ENCODE measurements at regions not wholly inside any gene's neighbourhood (a gene's known extent, or its start where the extent isn't known, plus 50 kb on each side); places are given as distances from the start of the nearest gene placed in this dataset.
"Not testable (repeated sequence)": the region's sequence is repeated elsewhere in the genome, so short reads cannot be mapped to it uniquely, and the experiment has no call there.

DNA sequence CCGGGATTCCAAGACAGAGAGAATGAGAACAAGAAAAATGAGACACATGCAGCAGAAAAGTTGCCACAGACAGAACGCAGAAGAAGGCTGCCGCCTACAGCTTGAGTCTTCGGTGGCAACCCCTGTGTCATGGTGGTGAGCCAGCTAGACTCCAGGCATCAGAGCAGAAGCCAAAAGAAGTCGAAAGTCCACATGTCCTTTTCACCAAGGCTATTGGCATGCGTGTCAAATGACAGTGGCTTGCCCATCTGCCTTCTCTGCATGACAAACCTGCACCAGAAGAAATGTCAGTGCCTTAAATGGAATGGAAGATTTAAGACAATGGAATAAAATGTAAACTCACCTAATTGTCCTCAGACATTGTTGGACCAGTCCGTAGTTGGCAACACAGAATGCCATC, 93.9 kb upstream of the NPSR1 start:
- peaks cover 7% of the 10 kb centered on the region for H3K9me3 Mint-ChIP-seq
- no peaks in the 10 kb centered on the region for H3K4me1 Mint-ChIP-seq
- H3K27ac Mint-ChIP-seq, result no peak overlapping the region
- no peaks in the 10 kb centered on the region for H3K27me3 Mint-ChIP-seq
- H3K36me3 Mint-ChIP-seq, result no peaks in the 10 kb centered on the region
- H3K4me3 Mint-ChIP-seq, result no peak overlapping the region
- DNase-seq, result no peak
- CTCF ChIA-PET, result no interaction called here

DNA sequence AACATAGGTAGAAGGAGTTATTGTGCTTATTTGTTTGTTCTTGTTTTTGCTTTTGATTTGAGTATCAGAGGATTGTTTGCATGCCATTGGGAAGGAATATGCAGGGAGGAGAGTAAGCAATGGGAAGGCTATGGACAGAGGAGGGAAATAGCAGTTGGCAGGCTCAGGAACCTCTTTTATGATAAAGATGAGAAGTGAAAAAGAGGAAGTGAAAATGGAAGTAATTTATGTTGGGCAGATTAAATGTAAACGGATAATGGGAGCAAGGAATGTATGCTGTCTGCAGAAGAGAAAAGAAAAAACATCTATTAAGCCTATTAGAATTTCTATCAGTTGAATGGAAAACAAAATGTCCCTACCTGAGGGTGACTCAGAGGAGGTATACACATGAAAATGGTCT, 90.1 kb upstream of the NPSR1 start:
- Mint-ChIP-seq H3K36me3 (no peaks in the 10 kb centered on the region), H3K9me3 (peaks cover 6% of the 10 kb centered on the region), H3K27me3 (no peaks in the 10 kb centered on the region), H3K27ac (no peak overlapping the region), H3K4me3 (no peak overlapping the region), H3K4me1 (no peaks in the 10 kb centered on the region)
- DNase-seq, result no peak
- CTCF ChIA-PET, result no interaction called here

- peaks cover 4% of the 10 kb centered on the region for H3K9me3 Mint-ChIP-seq
- no peak for DNase-seq
- no peaks in the 10 kb centered on the region for H3K4me1 Mint-ChIP-seq
- CTCF ChIA-PET, result no interaction called here
- H3K4me3 Mint-ChIP-seq, result no peak overlapping the region
- no peaks in the 10 kb centered on the region for H3K36me3 Mint-ChIP-seq
- H3K27me3 Mint-ChIP-seq, result no peaks in the 10 kb centered on the region
- H3K27ac Mint-ChIP-seq, result no peak overlapping the region
Observed at GRCh38 chr7:34569975-34570699, 87.9 kb upstream of the NPSR1 start.

DNA sequence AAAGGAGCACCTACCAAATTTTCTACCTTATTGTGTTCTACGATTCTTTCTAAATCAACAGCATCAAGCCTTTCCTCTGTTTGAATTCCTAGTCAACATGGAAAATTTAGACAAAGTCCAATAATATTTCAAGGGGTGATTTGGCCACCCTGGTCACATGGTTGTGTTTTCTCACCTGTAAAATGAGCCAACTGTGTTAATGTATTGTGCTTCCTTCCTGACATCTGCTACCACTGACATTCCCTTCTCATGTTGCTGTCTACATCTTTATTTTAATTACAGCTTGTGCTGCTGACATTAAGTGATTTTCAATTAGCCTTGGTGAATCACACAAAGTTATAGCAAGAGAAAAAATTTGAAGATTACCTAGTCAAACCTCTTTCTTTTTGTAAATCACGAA, 83.0 kb upstream of the NPSR1 start:
- H3K27me3 Mint-ChIP-seq, result no peaks in the 10 kb centered on the region
- no peak overlapping the region for H3K27ac Mint-ChIP-seq
- H3K4me3 Mint-ChIP-seq, result no peak overlapping the region
- H3K36me3 Mint-ChIP-seq, result no peaks in the 10 kb centered on the region
- H3K9me3 Mint-ChIP-seq, result peaks cover 14% of the 10 kb centered on the region
- H3K4me1 Mint-ChIP-seq, result no peaks in the 10 kb centered on the region
- CTCF ChIA-PET, result no interaction called here
- no peak for DNase-seq

- H3K36me3 Mint-ChIP-seq, CTCF ChIA-PET, H3K27me3 Mint-ChIP-seq, H3K4me3 Mint-ChIP-seq, H3K27ac Mint-ChIP-seq, DNase-seq, H3K4me1 Mint-ChIP-seq: not testable (repeated sequence)
- H3K9me3 Mint-ChIP-seq, result peaks cover 17% of the 10 kb centered on the region
Observed at GRCh38 chr7:34577934-34578333, 80.1 kb upstream of the NPSR1 start.

GRCh38 chr7:34581698-34582097, 76.3 kb upstream of the NPSR1 start:
- CTCF ChIA-PET, H3K4me1 Mint-ChIP-seq, H3K4me3 Mint-ChIP-seq, H3K27ac Mint-ChIP-seq, H3K9me3 Mint-ChIP-seq, H3K36me3 Mint-ChIP-seq, H3K27me3 Mint-ChIP-seq, DNase-seq: not testable (repeated sequence)

DNA sequence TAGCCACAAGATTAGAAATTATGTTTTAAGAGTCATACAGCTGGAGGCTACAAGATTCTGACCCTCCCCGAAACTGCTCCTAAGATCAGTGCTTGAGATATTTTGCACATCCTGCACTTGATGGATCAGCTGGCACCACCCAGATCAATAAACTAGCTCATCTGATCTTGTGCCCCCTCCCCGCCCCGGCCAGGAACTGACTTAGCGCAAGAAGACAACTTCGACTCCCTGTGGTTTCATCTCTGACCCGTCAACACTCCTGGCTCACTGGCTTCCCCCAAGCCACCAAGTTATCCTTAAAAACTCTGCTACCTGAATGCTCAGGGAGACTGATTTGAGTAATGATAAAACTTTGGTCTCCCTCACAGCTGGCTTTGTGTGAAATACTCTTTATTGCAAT, 73.5 kb upstream of the NPSR1 start:
- Mint-ChIP-seq H3K36me3 (no peaks in the 10 kb centered on the region), H3K4me3 (no peak overlapping the region), H3K4me1 (no peaks in the 10 kb centered on the region), H3K9me3 (peaks cover 5% of the 10 kb centered on the region), H3K27ac (no peak overlapping the region), H3K27me3 (no peaks in the 10 kb centered on the region)
- no peak for DNase-seq
- CTCF ChIA-PET, result no interaction called here

DNA sequence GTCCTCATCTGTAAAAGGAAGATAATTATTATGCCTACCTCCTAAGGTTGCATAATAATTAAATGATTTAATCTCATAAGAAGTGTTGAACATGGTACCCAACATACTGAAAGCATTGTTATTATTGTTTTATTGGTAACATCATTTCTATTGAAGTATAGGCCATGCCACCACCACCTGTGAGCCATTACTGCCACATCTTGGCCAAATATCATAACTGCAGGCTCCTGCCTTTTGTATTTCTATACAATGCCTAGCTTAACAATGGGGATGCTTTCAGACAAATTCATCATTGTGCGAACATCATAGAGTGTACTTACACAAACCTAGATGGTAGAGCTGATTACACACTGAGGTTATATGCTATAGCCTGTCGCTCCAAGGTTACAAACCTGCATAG, 61.1 kb upstream of the NPSR1 start:
- Mint-ChIP-seq H3K4me3 (no peak overlapping the region), H3K36me3 (no peaks in the 10 kb centered on the region), H3K27ac (no peak overlapping the region), H3K4me1 (no peaks in the 10 kb centered on the region), H3K9me3 (no peaks in the 10 kb centered on the region), H3K27me3 (no peaks in the 10 kb centered on the region)
- CTCF ChIA-PET, result interaction anchor here (1.0 kb wide), 1 partner anchor 276 kb away, joined by 3 read pairs; no protein-coding TSS in a partner anchor
- DNase-seq, result no peak

GRCh38 chr7:34603711-34604444, 54.1 kb upstream of the NPSR1 start:
- Mint-ChIP-seq H3K9me3 (peaks cover 1% of the 10 kb centered on the region), H3K4me1 (no peaks in the 10 kb centered on the region), H3K4me3 (no peak overlapping the region), H3K36me3 (no peaks in the 10 kb centered on the region), H3K27me3 (no peaks in the 10 kb centered on the region), H3K27ac (no peak overlapping the region)
- no peak for DNase-seq
- CTCF ChIA-PET, result no interaction called here
